ENCODE measurements at regions not wholly inside any gene's neighbourhood (a gene's known extent, or its start where the extent isn't known, plus 50 kb on each side); places are given as distances from the start of the nearest gene placed in this dataset.

GRCh38 chr21:32070676-32071330 is 198.0 kb downstream of the HUNK start:
- FAIRE-seq: no peak
- no peak for DNase-seq
- TF ChIP-seq CTCF (IDR thresholded peaks at IDR 0.05): no peak
- intact Hi-C loops (cut with DNase I): loop anchor here in 1 of 3 donors (10.0 kb wide), 1 partner anchor 64 kb away; no protein-coding TSS in a partner anchor
- H3K36me3 ChIP-seq: no peaks in the 10 kb centered on the region
- no peaks in the 10 kb centered on the region for H3K9me3 ChIP-seq
- H3K27ac ChIP-seq: no peak overlapping the region
- no peaks in the 10 kb centered on the region for H3K4me1 ChIP-seq
- H3K27me3 ChIP-seq: no peaks in the 10 kb centered on the region
- no peak overlapping the region for H3K4me3 ChIP-seq
- WGBS, 2 donors: 90 to 91% methylated on average over 10 of the region's 10 CpGs
- ATAC-seq: no peak

GRCh38 chr21:32070126-32070525 is 197.3 kb downstream of the HUNK start:
- Histone ChIP-seq H3K36me3 (no peaks in the 10 kb centered on the region), H3K9me3 (no peaks in the 10 kb centered on the region), H3K4me3 (no peak overlapping the region), H3K27me3 (no peaks in the 10 kb centered on the region), H3K4me1 (no peaks in the 10 kb centered on the region), H3K27ac (no peak overlapping the region)
- FAIRE-seq: no peak
- 96 to 98% methylated on average over 5 of the region's 5 CpGs for WGBS, 2 donors
- DNase-seq: no peak
- intact Hi-C loops (cut with DNase I): loop anchor here in 1 of 3 donors (10.0 kb wide), 1 partner anchor 65 kb away; no protein-coding TSS in a partner anchor
- no peak for TF ChIP-seq CTCF (IDR thresholded peaks at IDR 0.05)
- ATAC-seq: no peak

GRCh38 chr21:32065654-32066053 is 192.8 kb downstream of the HUNK start:
- no peak for DNase-seq
- 93% methylated on average over 10 of the region's 10 CpGs for WGBS, 2 donors
- ATAC-seq: no peak
- Histone ChIP-seq H3K36me3 (no peaks in the 10 kb centered on the region), H3K9me3 (no peaks in the 10 kb centered on the region), H3K4me3 (no peak overlapping the region), H3K27me3 (no peaks in the 10 kb centered on the region), H3K27ac (no peak overlapping the region), H3K4me1 (no peaks in the 10 kb centered on the region)
- intact Hi-C loops (cut with DNase I): no loop called here
- FAIRE-seq: no peak
- TF ChIP-seq CTCF (IDR thresholded peaks at IDR 0.05): no peak

- ATAC-seq (no peak), FAIRE-seq (no peak), DNase-seq (no peak)
- H3K27ac ChIP-seq: no peak overlapping the region
- 77 to 81% methylated on average over 6 of the region's 6 CpGs for WGBS, 2 donors
- no peaks in the 10 kb centered on the region for H3K36me3 ChIP-seq
- intact Hi-C loops (cut with DNase I): no loop called here
- TF ChIP-seq CTCF (IDR thresholded peaks at IDR 0.05): no peak
- H3K9me3 ChIP-seq: no peaks in the 10 kb centered on the region
- no peak overlapping the region for H3K4me3 ChIP-seq
- no peaks in the 10 kb centered on the region for H3K4me1 ChIP-seq
- no peaks in the 10 kb centered on the region for H3K27me3 ChIP-seq
These were observed 191.6 kb downstream of the HUNK start for GRCh38 chr21:32064281-32064910.

GRCh38 chr21:32062591-32063227 is 189.9 kb downstream of the HUNK start:
- H3K36me3 ChIP-seq: no peaks in the 10 kb centered on the region
- no peak overlapping the region for H3K27ac ChIP-seq
- no peaks in the 10 kb centered on the region for H3K9me3 ChIP-seq
- no peak for TF ChIP-seq CTCF (IDR thresholded peaks at IDR 0.05)
- FAIRE-seq (no peak), ATAC-seq (no peak), DNase-seq (no peak)
- intact Hi-C loops (cut with DNase I): no loop called here
- H3K4me1 ChIP-seq: no peaks in the 10 kb centered on the region
- no peaks in the 10 kb centered on the region for H3K27me3 ChIP-seq
- WGBS, 2 donors: 65 to 71% methylated on average over 6 of the region's 6 CpGs
- H3K4me3 ChIP-seq: no peak overlapping the region

All from pancreas (tissue), 10 donors.